Natural killer cell (primary cell): ENCODE measurements at regions not wholly inside any gene's neighbourhood (a gene's known extent, or its start where the extent isn't known, plus 50 kb on each side); places are given as distances from the start of the nearest gene placed in this dataset.
"Not testable (repeated sequence)": the region's sequence is repeated elsewhere in the genome, so short reads cannot be mapped to it uniquely, and the experiment has no call there.

Source experiments
- ATAC-seq, 3 donors: fragments of 150-1000 bp in 2 of 3; fragments of 200-7000 bp in 1 of 3; cut with Tn5 transposase; 1 replicate in 1 of 3; 2 replicates in 2 of 3; pipeline ENCODE4 v1.10.0; 2021; ENCODE audit warnings: mild to moderate bottlenecking in 2 of 3, moderate library complexity in 2 of 3
- DNase-seq, 2 donors: peaks; one replicate each; pipeline versions ENCODE4 v3.0.0 to v3.0.0-alpha.2; 2013 to 2021; ENCODE audit warnings: mixed read lengths in 1 of 2
- H3K27ac ChIP-seq: one replicate; pipeline ENCODE4 v1.5.1; 2013; ENCODE audit warnings: mild to moderate bottlenecking, low read length
- H3K27me3 ChIP-seq: one replicate; pipeline ENCODE4 v1.6.1; 2013; ENCODE audit warnings: low read length; ENCODE audit not compliant: control insufficient read depth, insufficient read depth
- H3K36me3 ChIP-seq: one replicate; pipeline ENCODE4 v1.6.1; 2013; ENCODE audit warnings: low read length; ENCODE audit not compliant: control insufficient read depth, insufficient read depth
- H3K4me1 ChIP-seq: one replicate; pipeline ENCODE4 v1.6.1; 2013; ENCODE audit warnings: low read length; ENCODE audit not compliant: control insufficient read depth, insufficient read depth
- H3K4me3 ChIP-seq: one replicate; pipeline ENCODE4 v1.5.1; 2013; ENCODE audit warnings: low read length
- H3K9me3 ChIP-seq: one replicate; pipeline ENCODE4 v1.6.1; 2013; ENCODE audit warnings: low read length; ENCODE audit not compliant: control insufficient read depth, insufficient read depth
- H3K27ac Mint-ChIP-seq, 2 donors: one replicate each; pipeline ENCODE4 v1.8.0; 2022; ENCODE audit warnings: mild to moderate bottlenecking in 2 of 2, mixed read lengths in 2 of 2, moderate library complexity in 1 of 2
- H3K27me3 Mint-ChIP-seq, 2 donors: one replicate each; pipeline ENCODE4 v1.8.0; 2022; ENCODE audit warnings: low read depth in 2 of 2, mixed read lengths in 2 of 2
- H3K36me3 Mint-ChIP-seq: one replicate; pipeline ENCODE4 v1.8.0; 2022; ENCODE audit warnings: mixed read lengths
- H3K4me1 Mint-ChIP-seq, 2 donors: one replicate each; pipeline ENCODE4 v1.8.0; 2022; ENCODE audit warnings: mixed read lengths in 2 of 2
- H3K4me3 Mint-ChIP-seq: one replicate; pipeline ENCODE4 v1.8.0; 2022; ENCODE audit warnings: mild to moderate bottlenecking, moderate library complexity, mixed read lengths
- H3K9me3 Mint-ChIP-seq, 2 donors: one replicate each; pipeline ENCODE4 v1.8.0; 2022; ENCODE audit warnings: mixed read lengths in 2 of 2
- WGBS: methylation state at CpG from one replicate; pipeline ENCODE4 v1.1.7; 2013; ENCODE audit warnings: missing lambda C conversion rate; ENCODE audit not compliant: insufficient coverage; 5-methylcytosine and 5-hydroxymethylcytosine counted together
- intact Hi-C: fragments of 100-400 bp; cut with micrococcal nuclease; formaldehyde crosslinking; loops from one replicate; pipeline ENCODE4 v1.14.2; 2022
- TF ChIP-seq, protein P1 (sequence below): fragments of 200-600 bp; IDR thresholded peaks from one replicate; pipeline ENCODE4 v1.8.0; 2022; ENCODE audit warnings: antibody characterized with exemption

DNA sequence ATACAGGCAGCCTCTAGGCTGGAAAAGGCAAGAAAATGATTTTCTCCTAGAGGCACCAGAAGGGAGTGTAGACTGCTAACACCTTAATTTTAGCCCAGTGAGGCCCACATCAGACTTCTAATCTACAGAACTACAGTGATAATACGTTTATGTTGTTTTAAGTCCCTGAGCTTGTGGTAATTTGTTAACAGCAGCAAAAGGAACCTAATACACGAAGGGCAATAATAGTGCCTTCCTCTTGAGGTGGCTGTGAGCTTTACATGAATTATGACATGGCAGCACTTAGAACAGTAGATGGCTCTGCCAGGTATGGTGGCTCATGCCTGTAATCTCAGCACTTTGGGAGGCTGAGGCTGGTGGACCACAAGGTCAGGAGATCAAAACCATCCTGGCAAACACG, 118.8 kb downstream of the ZNF664 start:
- Histone ChIP-seq H3K4me3 (no peak overlapping the region), H3K27me3 (no peaks in the 10 kb centered on the region), H3K27ac (no peak overlapping the region), H3K36me3 (no peaks in the 10 kb centered on the region), H3K9me3 (no peaks in the 10 kb centered on the region), H3K4me1 (no peaks in the 10 kb centered on the region)
- TF ChIP-seq, protein P1, sequence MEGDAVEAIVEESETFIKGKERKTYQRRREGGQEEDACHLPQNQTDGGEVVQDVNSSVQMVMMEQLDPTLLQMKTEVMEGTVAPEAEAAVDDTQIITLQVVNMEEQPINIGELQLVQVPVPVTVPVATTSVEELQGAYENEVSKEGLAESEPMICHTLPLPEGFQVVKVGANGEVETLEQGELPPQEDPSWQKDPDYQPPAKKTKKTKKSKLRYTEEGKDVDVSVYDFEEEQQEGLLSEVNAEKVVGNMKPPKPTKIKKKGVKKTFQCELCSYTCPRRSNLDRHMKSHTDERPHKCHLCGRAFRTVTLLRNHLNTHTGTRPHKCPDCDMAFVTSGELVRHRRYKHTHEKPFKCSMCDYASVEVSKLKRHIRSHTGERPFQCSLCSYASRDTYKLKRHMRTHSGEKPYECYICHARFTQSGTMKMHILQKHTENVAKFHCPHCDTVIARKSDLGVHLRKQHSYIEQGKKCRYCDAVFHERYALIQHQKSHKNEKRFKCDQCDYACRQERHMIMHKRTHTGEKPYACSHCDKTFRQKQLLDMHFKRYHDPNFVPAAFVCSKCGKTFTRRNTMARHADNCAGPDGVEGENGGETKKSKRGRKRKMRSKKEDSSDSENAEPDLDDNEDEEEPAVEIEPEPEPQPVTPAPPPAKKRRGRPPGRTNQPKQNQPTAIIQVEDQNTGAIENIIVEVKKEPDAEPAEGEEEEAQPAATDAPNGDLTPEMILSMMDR: no peak
- intact Hi-C loops: no loop called here
- Mint-ChIP-seq H3K4me3 (no peak overlapping the region), H3K36me3 (no peaks in the 10 kb centered on the region), H3K4me1 (no peaks in the 10 kb centered on the region), H3K27me3 (no peaks in the 10 kb centered on the region), H3K9me3 (peaks cover 0 to 3% of the 10 kb centered on the region in 2 donors), H3K27ac (no peak overlapping the region)
- WGBS: 96% methylated on average over 3 of the region's 3 CpGs
- DNase-seq: no peak
- no peak for ATAC-seq

DNA sequence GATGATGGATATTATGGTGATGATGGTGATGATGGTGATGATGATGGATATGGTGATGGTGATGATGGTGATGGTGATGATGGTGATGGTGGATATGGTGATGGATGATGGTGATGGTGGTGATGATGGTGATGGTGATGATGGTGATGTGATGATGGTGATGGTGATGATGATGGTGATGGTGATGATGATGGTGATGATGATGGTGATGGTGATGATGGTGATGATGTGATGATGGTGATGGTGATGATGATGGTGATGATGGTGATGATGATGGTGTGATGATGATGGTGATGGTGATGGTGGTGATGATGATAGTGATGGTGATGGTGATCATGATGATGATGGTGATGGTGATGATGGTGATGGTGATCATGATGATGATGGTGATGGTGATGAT, 119.5 kb downstream of the ZNF664 start:
- DNase-seq, H3K4me3 Mint-ChIP-seq, H3K9me3 ChIP-seq, H3K27ac ChIP-seq, H3K27ac Mint-ChIP-seq, H3K27me3 Mint-ChIP-seq, H3K27me3 ChIP-seq, H3K36me3 ChIP-seq, H3K4me3 ChIP-seq, ATAC-seq, H3K9me3 Mint-ChIP-seq, H3K4me1 Mint-ChIP-seq, H3K4me1 ChIP-seq, H3K36me3 Mint-ChIP-seq, intact Hi-C loops: not testable (repeated sequence)

- H3K27ac ChIP-seq: no peak overlapping the region
- H3K4me1 Mint-ChIP-seq: no peaks in the 10 kb centered on the region
- H3K36me3 ChIP-seq: no peaks in the 10 kb centered on the region
- H3K9me3 Mint-ChIP-seq: peaks cover 0 to 3% of the 10 kb centered on the region in 2 donors
- no peaks in the 10 kb centered on the region for H3K9me3 ChIP-seq
- no peak overlapping the region for H3K4me3 Mint-ChIP-seq
- no peak for DNase-seq
- no peaks in the 10 kb centered on the region for H3K4me1 ChIP-seq
- H3K27ac Mint-ChIP-seq: no peak overlapping the region
- TF ChIP-seq, protein P1: no peak
- H3K27me3 Mint-ChIP-seq: peaks cover 0 to 3% of the 10 kb centered on the region in 2 donors
- H3K27me3 ChIP-seq: no peaks in the 10 kb centered on the region
- H3K4me3 ChIP-seq: no peak overlapping the region
- intact Hi-C loops: no loop called here
- H3K36me3 Mint-ChIP-seq: no peaks in the 10 kb centered on the region
- ATAC-seq: no peak
Measured at GRCh38 chr12:124093297-124093696, 120.3 kb downstream of the ZNF664 start.

DNA sequence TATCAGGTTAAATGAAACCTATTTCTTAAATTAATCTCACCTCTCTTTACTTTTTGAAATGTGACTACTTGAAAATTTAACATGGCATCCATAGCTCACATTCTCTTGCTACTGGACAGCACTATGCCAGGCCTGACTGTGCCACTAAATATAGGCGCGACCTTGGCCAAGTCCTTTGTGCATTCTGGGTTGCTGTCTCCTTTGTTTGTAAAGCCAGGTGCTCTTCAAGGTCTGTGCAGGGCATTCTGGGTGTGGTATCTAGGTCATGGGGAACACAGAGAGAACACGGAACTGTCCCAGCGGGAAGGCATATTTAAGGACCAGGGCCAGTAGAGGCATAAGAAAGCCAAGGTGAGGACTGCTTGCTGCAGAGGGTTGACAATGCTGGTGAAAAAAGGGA, 121.2 kb downstream of the ZNF664 start:
- H3K36me3 ChIP-seq: no peaks in the 10 kb centered on the region
- H3K27ac ChIP-seq: no peak overlapping the region
- no peaks in the 10 kb centered on the region for H3K27me3 ChIP-seq
- no peak overlapping the region for H3K4me3 Mint-ChIP-seq
- H3K4me3 ChIP-seq: no peak overlapping the region
- H3K4me1 Mint-ChIP-seq: no peaks in the 10 kb centered on the region
- DNase-seq (no peak), ATAC-seq (no peak)
- TF ChIP-seq, protein P1: no peak
- peaks cover 0 to 3% of the 10 kb centered on the region in 2 donors for H3K9me3 Mint-ChIP-seq
- 96% methylated on average over 4 of the region's 4 CpGs for WGBS
- intact Hi-C loops: no loop called here
- H3K4me1 ChIP-seq: no peaks in the 10 kb centered on the region
- no peaks in the 10 kb centered on the region for H3K9me3 ChIP-seq
- no peaks in the 10 kb centered on the region for H3K36me3 Mint-ChIP-seq
- H3K27ac Mint-ChIP-seq: no peak overlapping the region
- H3K27me3 Mint-ChIP-seq: peaks cover 3 to 5% of the 10 kb centered on the region in 2 donors
